ENCODE measurements at regions not wholly inside any gene's neighbourhood (a gene's known extent, or its start where the extent isn't known, plus 50 kb on each side); places are given as distances from the start of the nearest gene placed in this dataset.

DNA sequence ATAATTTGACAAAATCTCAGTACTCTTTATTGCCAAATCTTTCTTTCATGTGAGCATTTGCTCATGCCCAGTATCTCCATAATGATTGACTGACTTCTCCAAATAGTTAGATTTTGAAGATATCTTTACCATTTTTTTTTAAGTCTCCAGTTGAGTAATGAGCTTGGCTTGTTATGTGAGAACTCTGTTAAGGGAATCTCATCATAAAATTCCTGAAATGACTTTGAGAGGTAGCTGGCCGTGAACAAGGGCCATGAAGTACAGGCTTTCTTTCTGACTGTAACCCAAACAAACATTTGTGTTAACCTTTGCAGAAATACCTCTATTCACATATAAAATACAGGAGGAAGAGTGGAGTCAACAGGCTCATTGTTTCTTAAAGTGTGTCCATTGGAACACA lies 449.7 kb downstream of the IRS2 start:
- Histone ChIP-seq H3K27me3 (ENCODE audit: insufficient read depth, low read depth) (no peaks in the 10 kb centered on the region), H3K9ac (no peak overlapping the region), H3K36me3 (ENCODE audit: insufficient read depth) (no peaks in the 10 kb centered on the region), H3K79me2 (ENCODE audit: insufficient read depth, low read depth) (no peaks in the 10 kb centered on the region), H3K4me2 (no peak overlapping the region), H4K20me1 (ENCODE audit: insufficient read depth) (no peaks in the 10 kb centered on the region), H3K4me3 (IDR thresholded peaks at IDR 0.05; ENCODE audit: insufficient read depth, low read depth, low read length) (no peak overlapping the region), H2AFZ (ENCODE audit: low read depth) (no peak overlapping the region), H3K4me1 (ENCODE audit: low read depth, poor library complexity, severe bottlenecking) (no peaks in the 10 kb centered on the region), H3K27ac (no peak overlapping the region)
- TF ChIP-seq CTCF (conservative IDR thresholded peaks at IDR 0.05; ENCODE audit: low read depth, low read length), result no peak

GRCh38 chr13:109333893-109334651 lies 452.3 kb downstream of the IRS2 start:
- TF ChIP-seq CTCF (conservative IDR thresholded peaks at IDR 0.05; ENCODE audit: low read depth, low read length), result no peak

DNA sequence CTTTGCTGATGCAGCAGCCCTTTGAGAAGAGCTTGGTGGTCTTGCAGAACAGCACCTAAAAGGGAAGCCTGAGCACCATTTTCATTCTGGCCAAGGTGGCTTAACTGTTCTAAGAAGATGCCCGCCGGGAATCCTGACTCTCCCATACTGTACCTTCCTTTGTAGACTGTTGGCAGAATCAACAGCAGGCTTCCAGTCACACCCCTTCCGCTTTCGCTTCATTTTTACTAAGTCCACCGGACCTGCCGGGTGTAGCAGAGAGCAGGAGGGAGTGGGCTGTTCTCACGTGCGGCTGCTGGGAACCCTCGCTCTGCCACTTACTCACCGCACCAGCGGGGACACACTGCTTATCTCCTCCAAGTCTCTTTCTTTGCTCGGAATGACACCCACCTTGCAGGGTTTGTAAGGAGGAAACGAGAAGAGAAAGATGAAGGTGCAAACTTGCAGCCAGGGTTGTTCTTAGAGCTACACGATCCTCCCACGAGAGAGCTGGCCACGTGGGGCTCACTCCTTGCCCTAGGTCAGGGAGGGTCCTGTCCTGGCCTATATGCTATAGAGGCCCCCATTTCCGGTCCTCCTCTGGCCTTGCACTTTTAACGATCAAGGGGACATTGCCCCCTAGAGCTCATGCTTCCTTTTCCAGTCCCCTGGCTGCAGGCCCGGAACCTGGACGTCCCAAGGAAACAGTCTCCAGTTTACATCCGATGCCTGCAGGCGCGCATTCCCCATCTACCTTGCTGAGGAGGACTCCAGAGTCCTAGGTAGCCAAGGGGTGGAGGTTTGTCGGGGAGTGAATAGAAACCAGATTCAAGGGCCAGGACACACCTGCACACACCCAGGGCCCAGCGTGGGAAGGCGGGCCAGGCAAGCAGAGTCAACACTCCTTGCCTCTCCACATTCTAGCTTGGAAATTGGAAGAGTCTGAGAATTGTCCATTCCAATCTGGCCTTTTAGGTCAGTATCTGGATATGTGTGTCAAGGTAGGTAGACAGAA lies 453.6 kb downstream of the IRS2 start:
- Histone ChIP-seq H3K4me2 (no peak overlapping the region), H3K27ac (no peak overlapping the region), H3K9ac (no peak overlapping the region), H2AFZ (ENCODE audit: low read depth) (no peak overlapping the region), H4K20me1 (ENCODE audit: insufficient read depth) (no peaks in the 10 kb centered on the region), H3K36me3 (ENCODE audit: insufficient read depth) (no peaks in the 10 kb centered on the region), H3K27me3 (ENCODE audit: insufficient read depth, low read depth) (no peaks in the 10 kb centered on the region), H3K4me1 (ENCODE audit: low read depth, poor library complexity, severe bottlenecking) (no peaks in the 10 kb centered on the region), H3K4me3 (IDR thresholded peaks at IDR 0.05; ENCODE audit: insufficient read depth, low read depth, low read length) (no peak overlapping the region), H3K79me2 (ENCODE audit: insufficient read depth, low read depth) (no peaks in the 10 kb centered on the region)
- TF ChIP-seq CTCF (conservative IDR thresholded peaks at IDR 0.05; ENCODE audit: low read depth, low read length), result no peak

More at GRCh38 chr13:109333893-109334651, 452.3 kb downstream of the IRS2 start:
- H3K36me3 ChIP-seq (ENCODE audit: insufficient read depth), result no peaks in the 10 kb centered on the region
- no peak overlapping the region for H3K27ac ChIP-seq
- no peak overlapping the region for H3K4me3 ChIP-seq (IDR thresholded peaks at IDR 0.05; ENCODE audit: insufficient read depth, low read depth, low read length)
- no peak overlapping the region for H3K4me2 ChIP-seq
- no peaks in the 10 kb centered on the region for H3K27me3 ChIP-seq (ENCODE audit: insufficient read depth, low read depth)
- H3K4me1 ChIP-seq (ENCODE audit: low read depth, poor library complexity, severe bottlenecking), result no peaks in the 10 kb centered on the region
- no peak overlapping the region for H3K9ac ChIP-seq
- H4K20me1 ChIP-seq (ENCODE audit: insufficient read depth), result no peaks in the 10 kb centered on the region
- H3K79me2 ChIP-seq (ENCODE audit: insufficient read depth, low read depth), result no peaks in the 10 kb centered on the region
- no peak overlapping the region for H2AFZ ChIP-seq (ENCODE audit: low read depth)

GRCh38 chr13:109331898-109332297 lies 454.5 kb downstream of the IRS2 start:
- TF ChIP-seq CTCF (conservative IDR thresholded peaks at IDR 0.05; ENCODE audit: low read depth, low read length), result no peak
- H3K4me2 ChIP-seq, result no peak overlapping the region
- H3K4me1 ChIP-seq (ENCODE audit: low read depth, poor library complexity, severe bottlenecking), result no peaks in the 10 kb centered on the region
- no peaks in the 10 kb centered on the region for H3K27me3 ChIP-seq (ENCODE audit: insufficient read depth, low read depth)
- H3K79me2 ChIP-seq (ENCODE audit: insufficient read depth, low read depth), result no peaks in the 10 kb centered on the region
- no peak overlapping the region for H3K27ac ChIP-seq
- H3K36me3 ChIP-seq (ENCODE audit: insufficient read depth), result no peaks in the 10 kb centered on the region
- no peak overlapping the region for H3K9ac ChIP-seq
- H2AFZ ChIP-seq (ENCODE audit: low read depth), result no peak overlapping the region
- no peaks in the 10 kb centered on the region for H4K20me1 ChIP-seq (ENCODE audit: insufficient read depth)
- no peak overlapping the region for H3K4me3 ChIP-seq (IDR thresholded peaks at IDR 0.05; ENCODE audit: insufficient read depth, low read depth, low read length)
